ENCODE measurements at regions not wholly inside any gene's neighbourhood (a gene's known extent, or its start where the extent isn't known, plus 50 kb on each side); places are given as distances from the start of the nearest gene placed in this dataset.

DNA sequence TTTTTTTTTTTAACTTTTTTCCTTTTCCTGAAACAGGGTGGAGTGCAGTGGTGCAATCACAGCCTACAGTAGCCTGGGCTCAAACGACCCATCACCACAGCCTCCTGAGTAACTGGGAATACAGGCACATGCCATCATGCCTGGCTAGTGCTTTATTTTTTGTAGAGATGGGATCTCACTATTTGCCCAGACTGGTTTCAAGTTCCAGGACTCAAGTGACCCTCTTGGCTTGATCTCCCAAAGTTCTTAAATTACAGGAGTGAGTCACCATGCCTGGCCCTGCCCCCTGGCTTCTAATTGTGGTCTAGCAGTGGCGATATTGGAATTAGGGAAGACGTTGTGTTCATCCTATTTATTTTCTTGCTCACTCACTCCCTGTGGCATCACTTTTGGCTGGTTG is 1138.4 kb downstream of the SI start:
- no peaks in the 10 kb centered on the region for H3K4me1 Mint-ChIP-seq
- TF ChIP-seq, protein P1, sequence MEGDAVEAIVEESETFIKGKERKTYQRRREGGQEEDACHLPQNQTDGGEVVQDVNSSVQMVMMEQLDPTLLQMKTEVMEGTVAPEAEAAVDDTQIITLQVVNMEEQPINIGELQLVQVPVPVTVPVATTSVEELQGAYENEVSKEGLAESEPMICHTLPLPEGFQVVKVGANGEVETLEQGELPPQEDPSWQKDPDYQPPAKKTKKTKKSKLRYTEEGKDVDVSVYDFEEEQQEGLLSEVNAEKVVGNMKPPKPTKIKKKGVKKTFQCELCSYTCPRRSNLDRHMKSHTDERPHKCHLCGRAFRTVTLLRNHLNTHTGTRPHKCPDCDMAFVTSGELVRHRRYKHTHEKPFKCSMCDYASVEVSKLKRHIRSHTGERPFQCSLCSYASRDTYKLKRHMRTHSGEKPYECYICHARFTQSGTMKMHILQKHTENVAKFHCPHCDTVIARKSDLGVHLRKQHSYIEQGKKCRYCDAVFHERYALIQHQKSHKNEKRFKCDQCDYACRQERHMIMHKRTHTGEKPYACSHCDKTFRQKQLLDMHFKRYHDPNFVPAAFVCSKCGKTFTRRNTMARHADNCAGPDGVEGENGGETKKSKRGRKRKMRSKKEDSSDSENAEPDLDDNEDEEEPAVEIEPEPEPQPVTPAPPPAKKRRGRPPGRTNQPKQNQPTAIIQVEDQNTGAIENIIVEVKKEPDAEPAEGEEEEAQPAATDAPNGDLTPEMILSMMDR (IDR thresholded peaks at IDR 0.05), result no peak
- peaks cover 32% of the 10 kb centered on the region for H3K9me3 Mint-ChIP-seq
- no peak for DNase-seq
- no peaks in the 10 kb centered on the region for H3K27me3 Mint-ChIP-seq (ENCODE audit: low read depth, poor library complexity)
- no peak overlapping the region for H3K4me3 Mint-ChIP-seq
- H3K27ac Mint-ChIP-seq, result no peak overlapping the region
- no peaks in the 10 kb centered on the region for H3K36me3 Mint-ChIP-seq (ENCODE audit: low read depth)

DNA sequence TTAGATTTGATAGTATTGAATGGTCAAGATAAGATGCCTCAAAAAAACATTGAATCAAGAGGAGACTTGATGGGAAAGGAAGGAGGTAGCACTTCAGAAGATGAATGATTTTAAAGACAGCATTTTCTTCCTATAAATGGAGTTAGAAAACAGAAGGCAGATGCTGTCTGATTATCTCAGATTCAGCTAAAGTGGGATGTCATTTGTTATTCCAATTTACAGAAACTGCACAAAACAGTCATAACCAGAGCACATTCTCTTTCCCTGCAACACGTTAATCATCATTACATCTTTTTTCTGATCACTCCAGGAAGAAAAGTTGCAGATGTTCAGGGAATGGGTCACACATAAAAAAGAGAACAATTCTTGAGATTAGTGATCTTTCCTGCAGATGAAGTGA is 1141.8 kb downstream of the SI start:
- no peaks in the 10 kb centered on the region for H3K4me1 Mint-ChIP-seq
- H3K27ac Mint-ChIP-seq, result no peak overlapping the region
- no peaks in the 10 kb centered on the region for H3K36me3 Mint-ChIP-seq (ENCODE audit: low read depth)
- TF ChIP-seq, protein P1 (IDR thresholded peaks at IDR 0.05), result no peak
- no peaks in the 10 kb centered on the region for H3K27me3 Mint-ChIP-seq (ENCODE audit: low read depth, poor library complexity)
- no peak overlapping the region for H3K4me3 Mint-ChIP-seq
- H3K9me3 Mint-ChIP-seq, result peaks cover 5% of the 10 kb centered on the region
- no peak for DNase-seq

DNA sequence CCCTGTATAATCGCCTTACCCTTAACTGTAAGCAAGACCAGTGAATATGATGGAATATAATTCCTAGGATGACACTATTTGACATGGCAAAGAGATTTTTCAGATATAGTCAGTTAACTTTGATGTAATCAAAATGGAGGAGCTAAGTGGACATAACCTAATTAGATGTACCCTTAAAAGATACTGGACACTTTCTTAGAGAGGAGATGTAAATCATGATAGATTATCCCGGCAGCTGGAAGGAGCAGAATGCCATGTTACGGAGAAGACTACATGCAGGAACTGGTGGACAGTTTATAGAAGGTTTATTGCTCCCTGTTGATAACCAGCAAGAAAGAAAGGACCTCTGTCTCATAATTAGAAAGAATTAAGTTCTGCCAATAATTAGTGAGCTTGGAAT is 1142.9 kb downstream of the SI start:
- peaks cover 1% of the 10 kb centered on the region for H3K9me3 Mint-ChIP-seq
- TF ChIP-seq, protein P1 (IDR thresholded peaks at IDR 0.05), result no peak
- no peaks in the 10 kb centered on the region for H3K27me3 Mint-ChIP-seq (ENCODE audit: low read depth, poor library complexity)
- no peak overlapping the region for H3K4me3 Mint-ChIP-seq
- H3K36me3 Mint-ChIP-seq (ENCODE audit: low read depth), result no peaks in the 10 kb centered on the region
- H3K4me1 Mint-ChIP-seq, result no peaks in the 10 kb centered on the region
- no peak overlapping the region for H3K27ac Mint-ChIP-seq
- no peak for DNase-seq

DNA sequence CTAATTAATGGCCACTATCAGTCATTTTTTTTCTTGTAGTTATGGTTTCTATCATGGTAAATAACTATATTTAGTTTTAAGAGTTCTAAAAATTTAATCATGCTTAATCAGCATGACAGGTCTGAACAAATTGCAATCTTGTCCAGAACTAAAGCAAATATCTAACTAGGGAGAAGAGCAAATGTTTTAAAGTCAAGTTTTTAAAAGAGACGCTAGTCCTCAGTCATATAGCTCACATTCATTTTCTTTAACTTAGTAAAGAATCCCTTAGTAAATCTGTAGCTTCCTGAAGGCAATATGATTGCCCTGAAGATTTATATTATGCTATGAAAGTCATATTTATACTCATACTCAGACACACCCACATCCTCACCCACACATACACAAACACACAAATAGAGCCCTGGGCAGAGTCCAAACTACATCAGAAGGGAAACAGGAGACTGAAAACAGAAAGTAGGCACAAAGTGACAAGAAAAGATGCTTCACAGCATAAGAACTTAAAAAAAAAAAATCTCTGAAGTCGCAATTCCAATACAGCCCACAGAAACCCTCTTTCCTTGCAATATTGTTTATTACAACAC is 1149.1 kb downstream of the SI start:
- no peaks in the 10 kb centered on the region for H3K9me3 Mint-ChIP-seq
- DNase-seq, result no peak
- no peaks in the 10 kb centered on the region for H3K27me3 Mint-ChIP-seq (ENCODE audit: low read depth, poor library complexity)
- H3K27ac Mint-ChIP-seq, result no peak overlapping the region
- no peak overlapping the region for H3K4me3 Mint-ChIP-seq
- no peaks in the 10 kb centered on the region for H3K36me3 Mint-ChIP-seq (ENCODE audit: low read depth)
- TF ChIP-seq, protein P1 (IDR thresholded peaks at IDR 0.05), result no peak
- H3K4me1 Mint-ChIP-seq, result no peaks in the 10 kb centered on the region

DNA sequence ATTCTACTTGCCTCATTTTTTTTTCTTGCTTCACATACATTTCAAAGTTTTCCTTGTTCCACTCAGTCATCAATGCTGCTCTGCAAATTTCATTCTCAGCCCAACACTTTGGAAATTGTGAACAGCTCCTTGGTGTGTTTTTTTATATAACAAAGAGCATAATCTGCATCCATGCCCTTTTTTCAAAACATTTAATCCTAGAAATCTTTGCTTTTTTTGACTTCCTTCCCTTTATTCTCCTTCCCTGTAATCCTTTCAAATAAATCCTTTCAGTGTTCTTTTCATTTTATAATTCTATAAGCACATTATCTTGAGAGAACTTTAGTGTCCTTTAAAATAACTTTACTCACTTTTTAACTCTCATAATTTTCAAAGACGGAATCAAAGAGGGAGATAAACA is 1150.8 kb downstream of the SI start:
- no peak for DNase-seq
- TF ChIP-seq, protein P1 (IDR thresholded peaks at IDR 0.05), result no peak
- Mint-ChIP-seq H3K36me3 (ENCODE audit: low read depth) (no peaks in the 10 kb centered on the region), H3K4me1 (no peaks in the 10 kb centered on the region), H3K27ac (no peak overlapping the region), H3K27me3 (ENCODE audit: low read depth, poor library complexity) (no peaks in the 10 kb centered on the region), H3K4me3 (no peak overlapping the region), H3K9me3 (no peaks in the 10 kb centered on the region)

DNA sequence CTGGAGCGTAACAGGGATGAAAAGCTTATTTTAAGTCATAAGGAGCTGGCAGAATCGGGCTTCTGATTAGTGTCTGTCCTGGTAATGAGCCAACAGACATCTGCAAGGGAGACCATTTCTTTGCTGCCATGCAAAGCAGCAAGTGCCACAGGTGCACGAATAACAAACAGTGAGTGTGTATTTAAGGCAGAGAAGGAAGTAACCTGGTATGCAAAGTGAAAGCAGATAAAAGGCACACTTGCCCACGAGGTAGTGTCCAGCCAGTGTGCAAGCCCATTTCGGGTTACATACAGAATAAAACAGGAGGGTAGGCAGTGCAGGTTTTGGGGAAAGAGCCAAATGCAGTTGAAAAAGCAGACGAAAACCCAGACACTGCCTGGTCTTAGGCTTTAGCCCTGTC is 1153.7 kb downstream of the SI start:
- no peaks in the 10 kb centered on the region for H3K27me3 Mint-ChIP-seq (ENCODE audit: low read depth, poor library complexity)
- TF ChIP-seq, protein P1 (IDR thresholded peaks at IDR 0.05), result no peak
- H3K9me3 Mint-ChIP-seq, result no peaks in the 10 kb centered on the region
- no peak overlapping the region for H3K27ac Mint-ChIP-seq
- no peaks in the 10 kb centered on the region for H3K4me1 Mint-ChIP-seq
- DNase-seq, result no peak
- no peak overlapping the region for H3K4me3 Mint-ChIP-seq
- H3K36me3 Mint-ChIP-seq (ENCODE audit: low read depth), result no peaks in the 10 kb centered on the region

All from nephron progenitor cell (in vitro differentiated cells).